ENCODE measurements at regions not wholly inside any gene's neighbourhood (a gene's known extent, or its start where the extent isn't known, plus 50 kb on each side); places are given as distances from the start of the nearest gene placed in this dataset.

DNA sequence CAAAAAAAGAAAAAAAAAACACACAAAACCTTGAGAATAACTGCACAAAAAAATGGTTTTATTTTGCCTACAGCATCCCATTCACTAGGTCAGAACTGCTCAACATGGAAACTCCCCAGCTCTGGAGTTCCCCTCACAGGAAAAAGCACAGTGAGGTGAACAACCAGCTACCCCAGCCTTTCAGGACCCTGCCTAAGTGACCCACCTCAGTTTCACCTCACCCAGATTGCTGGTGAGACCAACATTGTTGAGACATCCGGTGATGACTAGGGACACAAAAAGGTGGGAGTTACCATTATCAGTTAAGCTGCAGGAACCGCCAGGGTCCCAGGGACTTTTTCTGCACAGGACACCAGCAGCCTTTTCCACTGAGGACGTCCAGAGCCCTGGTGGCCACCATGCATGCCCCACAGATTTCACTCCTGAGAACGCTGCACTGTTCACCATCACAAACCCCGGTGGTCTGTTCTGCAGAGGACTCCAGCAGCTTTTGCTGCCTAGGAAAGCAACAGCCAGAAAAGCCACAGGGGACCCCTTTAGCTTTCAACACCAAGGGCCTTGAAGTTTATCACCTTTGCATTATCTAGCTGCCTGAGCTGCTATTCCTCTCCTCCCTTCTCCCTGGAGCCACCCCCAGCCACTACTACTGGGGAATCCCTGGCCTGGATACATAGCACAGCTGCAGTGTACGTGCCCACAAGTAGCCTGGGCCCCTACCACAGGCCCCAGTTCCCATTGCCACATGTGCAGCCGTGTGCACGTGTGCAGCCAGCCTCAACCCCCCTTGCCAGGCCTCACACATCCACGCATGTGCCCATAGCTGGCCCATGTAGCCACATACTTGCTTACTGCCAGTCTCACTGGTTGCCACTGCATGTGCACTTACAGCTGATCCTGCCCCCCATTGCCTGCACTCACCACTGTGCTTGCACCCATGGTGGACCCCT is 62.5 kb upstream of the FAR2 start:
- no peak for DNase-seq (ENCODE audit: low read depth)

DNA sequence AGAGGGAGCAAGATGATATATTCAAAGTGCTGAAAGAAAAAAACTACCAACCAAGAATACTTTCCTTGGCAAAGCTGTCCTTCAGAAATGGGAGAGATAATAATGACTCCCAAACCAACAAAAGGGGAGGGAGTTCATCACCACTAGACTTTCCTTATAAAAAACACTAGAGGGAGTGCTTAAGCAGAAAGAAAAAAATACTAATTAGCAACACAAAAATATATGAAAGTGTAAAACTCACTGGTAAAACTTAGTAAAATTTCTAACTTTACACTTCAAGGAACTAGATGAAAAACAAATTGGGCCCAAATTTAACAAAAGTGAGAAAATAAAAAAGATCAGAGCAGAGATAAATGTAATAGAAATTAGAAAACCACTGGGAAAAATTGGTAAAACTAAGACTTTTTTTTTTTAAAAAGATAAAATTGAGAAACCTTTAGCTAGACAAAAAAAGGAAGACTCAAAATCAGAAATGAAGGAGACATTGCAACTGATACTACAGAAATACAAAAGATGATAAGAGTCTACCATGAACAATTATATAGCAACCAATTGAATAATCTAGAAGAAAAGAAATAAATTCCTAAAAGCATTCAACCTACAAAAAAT is 60.4 kb upstream of the FAR2 start:
- no peak for DNase-seq (ENCODE audit: low read depth)
